Endothelial cell of umbilical vein (primary cell): ENCODE measurements at regions not wholly inside any gene's neighbourhood (a gene's known extent, or its start where the extent isn't known, plus 50 kb on each side); places are given as distances from the start of the nearest gene placed in this dataset.

Experiments
- BruUV-seq: library from RNA; stranded (reverse); fragments of 400-500 nt; replicated peaks from 2 replicates; lab custom pipeline; 2021; lab: Mats Ljungman, UMichigan
- CTCF ChIA-PET: fragments of 300-600, 350-600 bp; sonication (Branson Sonifier 250); formaldehyde crosslinking; loops from one replicate; lab custom pipeline; 2021; ENCODE audit warnings: antibody characterized with exemption, inconsistent platforms; lab: Charles Lee
- POLR2A ChIA-PET: fragments of 300-600, 350-600 bp; sonication (Branson Sonifier 250); formaldehyde crosslinking; loops from one replicate; lab custom pipeline; 2021; ENCODE audit warnings: antibody characterized with exemption, inconsistent platforms; lab: Charles Lee
- DNase-seq: peaks from one replicate; pipeline ENCODE4 v3.0.0-alpha.2; 2011; ENCODE audit warnings: low read depth, low spot score
- FAIRE-seq: peaks from 2 replicates; lab custom pipeline; 2011; peaks lifted over from hg19 to GRCh38; lab: Jason Lieb, UNC
- H2AFZ ChIP-seq: 2 replicates; pipeline ENCODE4 v1.6.0; 2012; ENCODE audit warnings: low read depth, low read length, control low read depth, inconsistent platforms
- H3K27ac ChIP-seq: 2 replicates; pipeline ENCODE4 v1.5.1; 2011; ENCODE audit warnings: low read depth, mild to moderate bottlenecking, control low read depth, low read length, moderate library complexity; ENCODE audit not compliant: insufficient read depth
- H3K27me3 ChIP-seq, 2 experiments: 2 replicates each; pipeline versions ENCODE4 v1.6.0 to v1.6.1; 2011; ENCODE audit warnings: low read length in 2 of 2, mixed read lengths in 1 of 2; ENCODE audit not compliant: control insufficient read depth in 2 of 2, insufficient read depth in 2 of 2
- H3K36me3 ChIP-seq, 2 experiments: 2 replicates in 1 of 2; 3 replicates in 1 of 2; pipeline ENCODE4 v1.5.1; 2011; ENCODE audit warnings: low read length in 2 of 2, mild to moderate bottlenecking in 1 of 2, moderate library complexity in 1 of 2; ENCODE audit not compliant: control insufficient read depth in 2 of 2, insufficient read depth in 2 of 2; ENCODE audit errors: extremely low read depth in 1 of 2
- H3K4me1 ChIP-seq: 3 replicates; pipeline ENCODE4 v1.5.1; 2011; ENCODE audit warnings: mild to moderate bottlenecking, low read length; ENCODE audit not compliant: control insufficient read depth, insufficient read depth; ENCODE audit errors: extremely low read depth
- H3K4me2 ChIP-seq: 2 replicates; pipeline ENCODE4 v1.6.1; 2011; ENCODE audit warnings: low read length, control low read depth, mixed read lengths; ENCODE audit not compliant: insufficient read depth
- H3K4me3 ChIP-seq, 3 experiments: fragments of 200-600 bp in 1 of 3; sonication (generic), shearing (Covaris generic) in 1 of 3; replicated peaks in 1 of 3; 2 replicates each; pipeline ENCODE4 v1.5.1; 2011 to 2016; ENCODE audit warnings: control low read depth in 3 of 3, low read length in 3 of 3, mild to moderate bottlenecking in 2 of 3, inconsistent platforms in 1 of 3, low read depth in 1 of 3, moderate library complexity in 1 of 3; ENCODE audit not compliant: insufficient read depth in 1 of 3
- H3K79me2 ChIP-seq: 2 replicates; pipeline ENCODE4 v1.6.0; 2012; ENCODE audit warnings: low read length, inconsistent platforms; ENCODE audit not compliant: control insufficient read depth, insufficient read depth
- H3K9ac ChIP-seq: replicated peaks from 2 replicates; pipeline ENCODE3; 2011; ENCODE audit warnings: low read length, control low read depth; ENCODE audit not compliant: insufficient read depth; ENCODE audit errors: extremely low read depth
- H3K9me1 ChIP-seq: replicated peaks from 3 replicates; pipeline ENCODE4 v1.6.0; 2011; ENCODE audit warnings: mild to moderate bottlenecking, low read length; ENCODE audit not compliant: control insufficient read depth, insufficient read depth; ENCODE audit errors: extremely low read depth
- H3K9me3 ChIP-seq: replicated peaks from 2 replicates; pipeline ENCODE4 v1.5.1; 2012; ENCODE audit warnings: low read length, inconsistent platforms; ENCODE audit not compliant: control insufficient read depth, insufficient read depth
- H4K20me1 ChIP-seq: replicated peaks from 2 replicates; pipeline ENCODE3; 2011; ENCODE audit warnings: mild to moderate bottlenecking, low read length; ENCODE audit not compliant: control insufficient read depth, insufficient read depth; ENCODE audit errors: extremely low read depth
- EZH2 ChIP-seq: IDR thresholded peaks from 2 replicates; pipeline ENCODE4 v1.6.1; 2012; ENCODE audit warnings: borderline replicate concordance, low read depth, mild to moderate bottlenecking, moderate library complexity, low read length, inconsistent platforms; ENCODE audit not compliant: severe bottlenecking
- FOS ChIP-seq: IDR thresholded peaks from 2 replicates; pipeline ENCODE4 v1.6.1; 2011; ENCODE audit warnings: mild to moderate bottlenecking, low read length, moderate library complexity, borderline replicate concordance; ENCODE audit not compliant: insufficient read depth
- GATA2 ChIP-seq: IDR thresholded peaks from 2 replicates; pipeline ENCODE4 v1.7.0; 2011; ENCODE audit warnings: low read depth, mild to moderate bottlenecking, moderate library complexity, mixed read lengths, low read length; ENCODE audit not compliant: insufficient read length, insufficient read depth
- JUN ChIP-seq: IDR thresholded peaks from 2 replicates; pipeline ENCODE4 v1.6.1; 2011; ENCODE audit warnings: borderline replicate concordance, low read depth; ENCODE audit not compliant: insufficient read length, insufficient read depth
- MYC ChIP-seq: IDR thresholded peaks from one replicate; pipeline ENCODE4 v1.6.1; 2011; ENCODE audit warnings: mild to moderate bottlenecking, low read depth, low read length
- POLR2A ChIP-seq: IDR thresholded peaks from 2 replicates; pipeline ENCODE4 v1.6.1; 2012; ENCODE audit warnings: low read depth, mild to moderate bottlenecking, control low read depth, low read length
- POLR2AphosphoS5 ChIP-seq: IDR thresholded peaks from 2 replicates; pipeline ENCODE4 v1.6.1; 2012; ENCODE audit warnings: low read depth, mild to moderate bottlenecking, control low read depth, low read length, moderate library complexity; ENCODE audit not compliant: insufficient read depth
- dilution Hi-C: fragments of 300-500 bp; cut with MboI; formaldehyde crosslinking; loops from one replicate; pipeline ENCODE4 v1.15.0; 2019; ENCODE audit warnings: low sequenced_read_pairs; ENCODE audit not compliant: extremely low pct_ligation_motif_present
- intact Hi-C: fragments of 100-400 bp; cut with micrococcal nuclease; formaldehyde crosslinking; loops from one replicate; pipeline ENCODE4 v1.10.0; 2022
- TF ChIP-seq, protein P1 (sequence below): IDR thresholded peaks from 2 replicates; pipeline ENCODE4 v1.6.1; 2011; ENCODE audit not compliant: insufficient read depth, insufficient read length
- TF ChIP-seq, protein P2 (sequence below), 2 donors: IDR thresholded peaks; 1 replicate in 1 of 2; 2 replicates in 1 of 2; pipeline ENCODE4 v1.5.1; 2011; ENCODE audit warnings: low read length in 2 of 2, mild to moderate bottlenecking in 2 of 2, moderate library complexity in 2 of 2, control low read depth in 1 of 2, inconsistent platforms in 1 of 2, low read depth in 1 of 2; ENCODE audit not compliant: insufficient read depth in 1 of 2; ENCODE audit errors: extremely low read depth in 1 of 2

DNA sequence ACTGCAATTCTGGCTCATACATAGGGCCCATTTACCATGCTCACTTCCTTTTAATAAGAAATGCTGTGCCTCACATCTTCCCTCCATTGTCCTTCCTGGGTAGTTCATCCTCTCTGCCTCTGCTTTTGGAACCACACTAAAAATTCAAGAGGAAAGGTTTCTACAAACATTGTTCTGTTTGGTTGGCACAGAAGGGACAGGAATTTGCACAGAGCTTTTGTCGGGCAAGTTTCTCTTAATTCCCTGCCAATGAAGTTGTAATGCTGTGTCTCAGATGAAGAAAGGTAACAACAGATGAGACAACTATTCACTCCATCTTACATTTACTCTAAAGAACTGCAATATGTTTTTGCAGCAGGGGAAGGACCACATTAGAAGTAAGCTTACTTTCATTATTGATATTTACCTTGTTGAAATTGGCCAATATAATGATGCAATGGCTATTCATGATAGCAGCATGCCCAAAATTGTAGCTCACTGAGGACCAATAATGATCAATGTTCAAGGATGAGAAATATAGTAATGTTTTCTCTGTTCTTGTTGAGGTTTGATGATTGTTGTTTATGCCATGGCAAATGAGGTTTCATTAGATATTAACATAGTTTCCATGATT lies 82.5 kb upstream of the HMHB1 start:
- CTCF ChIA-PET, result interaction anchor here (0.7 kb wide), 1 partner anchor 39 kb away, joined by 3 read pairs; no protein-coding TSS in a partner anchor
- peaks cover 0 to 5% of the 10 kb centered on the region in 2 experiments for H3K27me3 ChIP-seq

More for the DNA sequence above, 82.5 kb upstream of the HMHB1 start:
- no peak for FAIRE-seq
- Histone ChIP-seq H3K27ac (no peak overlapping the region), H3K36me3 (no peaks in the 10 kb centered on the region), H3K4me3 (no peak overlapping the region), H3K9me1 (no peaks in the 10 kb centered on the region), H3K4me2 (no peak overlapping the region), H3K9ac (no peak overlapping the region), H3K4me1 (no peaks in the 10 kb centered on the region), H3K9me3 (no peaks in the 10 kb centered on the region), H4K20me1 (no peaks in the 10 kb centered on the region), H3K79me2 (no peaks in the 10 kb centered on the region), H2AFZ (no peak overlapping the region)
- intact Hi-C loops, result no loop called here
- POLR2A ChIA-PET, result no interaction called here
- BruUV-seq, result no TSS peak
- no peak for TF ChIP-seq EZH2
- no peak for TF ChIP-seq POLR2A
- no peak for TF ChIP-seq POLR2AphosphoS5
- TF ChIP-seq FOS, result no peak
- TF ChIP-seq MYC, result no peak
- no peak for TF ChIP-seq JUN
- no peak for TF ChIP-seq GATA2
- TF ChIP-seq, protein P1, sequence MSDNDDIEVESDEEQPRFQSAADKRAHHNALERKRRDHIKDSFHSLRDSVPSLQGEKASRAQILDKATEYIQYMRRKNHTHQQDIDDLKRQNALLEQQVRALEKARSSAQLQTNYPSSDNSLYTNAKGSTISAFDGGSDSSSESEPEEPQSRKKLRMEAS, result no peak
- TF ChIP-seq, protein P2, sequence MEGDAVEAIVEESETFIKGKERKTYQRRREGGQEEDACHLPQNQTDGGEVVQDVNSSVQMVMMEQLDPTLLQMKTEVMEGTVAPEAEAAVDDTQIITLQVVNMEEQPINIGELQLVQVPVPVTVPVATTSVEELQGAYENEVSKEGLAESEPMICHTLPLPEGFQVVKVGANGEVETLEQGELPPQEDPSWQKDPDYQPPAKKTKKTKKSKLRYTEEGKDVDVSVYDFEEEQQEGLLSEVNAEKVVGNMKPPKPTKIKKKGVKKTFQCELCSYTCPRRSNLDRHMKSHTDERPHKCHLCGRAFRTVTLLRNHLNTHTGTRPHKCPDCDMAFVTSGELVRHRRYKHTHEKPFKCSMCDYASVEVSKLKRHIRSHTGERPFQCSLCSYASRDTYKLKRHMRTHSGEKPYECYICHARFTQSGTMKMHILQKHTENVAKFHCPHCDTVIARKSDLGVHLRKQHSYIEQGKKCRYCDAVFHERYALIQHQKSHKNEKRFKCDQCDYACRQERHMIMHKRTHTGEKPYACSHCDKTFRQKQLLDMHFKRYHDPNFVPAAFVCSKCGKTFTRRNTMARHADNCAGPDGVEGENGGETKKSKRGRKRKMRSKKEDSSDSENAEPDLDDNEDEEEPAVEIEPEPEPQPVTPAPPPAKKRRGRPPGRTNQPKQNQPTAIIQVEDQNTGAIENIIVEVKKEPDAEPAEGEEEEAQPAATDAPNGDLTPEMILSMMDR (IDR thresholded peaks at IDR 0.05; ENCODE audit: extremely low read depth in 1 of 2, insufficient read depth in 1 of 2, low read depth in 1 of 2, low read length in 2 of 2), result no peak
- DNase-seq, result no peak
- dilution Hi-C loops, result no loop called here
